GM19193 (cell line): ENCODE measurements at regions not wholly inside any gene's neighbourhood (a gene's known extent, or its start where the extent isn't known, plus 50 kb on each side); places are given as distances from the start of the nearest gene placed in this dataset.

ENCODE experiments used
- POLR2A ChIP-seq: IDR thresholded peaks from 4 replicates; pipeline ENCODE4 v1.6.1; 2011; ENCODE audit not compliant: insufficient read depth, insufficient read length; ENCODE audit errors: extremely low read depth

- no peak for TF ChIP-seq POLR2A
Measured at GRCh38 chr2:129482626-129483025, 496.8 kb upstream of the RAB6C start.

- no peak for TF ChIP-seq POLR2A
Measured at GRCh38 chr2:129483366-129483765, 496.1 kb upstream of the RAB6C start.

- no peak for TF ChIP-seq POLR2A
Measured at GRCh38 chr2:129484999-129485897, 494.2 kb upstream of the RAB6C start.

GRCh38 chr2:129488376-129488775 lies 491.1 kb upstream of the RAB6C start:
- TF ChIP-seq POLR2A, result no peak

GRCh38 chr2:129490641-129491040 lies 488.8 kb upstream of the RAB6C start:
- TF ChIP-seq POLR2A, result no peak

- TF ChIP-seq POLR2A, result no peak
Measured at GRCh38 chr2:129491308-129491707, 488.2 kb upstream of the RAB6C start.

- no peak for TF ChIP-seq POLR2A
Measured at GRCh38 chr2:129492548-129492947, 486.9 kb upstream of the RAB6C start.

- no peak for TF ChIP-seq POLR2A
Measured at GRCh38 chr2:129499747-129500146, 479.7 kb upstream of the RAB6C start.

- TF ChIP-seq POLR2A, result no peak
Measured at GRCh38 chr2:129502781-129503180, 476.7 kb upstream of the RAB6C start.

GRCh38 chr2:129504646-129505045 lies 474.8 kb upstream of the RAB6C start:
- TF ChIP-seq POLR2A, result no peak

- TF ChIP-seq POLR2A, result no peak
Measured at GRCh38 chr2:129518937-129519336, 460.5 kb upstream of the RAB6C start.

GRCh38 chr2:129548880-129549279 lies 430.6 kb upstream of the RAB6C start:
- no peak for TF ChIP-seq POLR2A

- no peak for TF ChIP-seq POLR2A
Measured at GRCh38 chr2:129550536-129550935, 428.9 kb upstream of the RAB6C start.

GRCh38 chr2:129554373-129554772 lies 425.1 kb upstream of the RAB6C start:
- no peak for TF ChIP-seq POLR2A

GRCh38 chr2:129559101-129559500 lies 420.4 kb upstream of the RAB6C start:
- TF ChIP-seq POLR2A, result no peak

- no peak for TF ChIP-seq POLR2A
Measured at GRCh38 chr2:129565551-129566109, 413.8 kb upstream of the RAB6C start.
